T-helper 1 cell treated with Interleukin-12 subunit alpha and Interleukin-12 subunit beta and Interleukin-4 antibody, amounts not matched to agents 30 ng/mL and 1 ng/mL, for 36 hours (primary cell): ENCODE measurements at regions not wholly inside any gene's neighbourhood (a gene's known extent, or its start where the extent isn't known, plus 50 kb on each side); places are given as distances from the start of the nearest gene placed in this dataset.

Experiments used
- intact Hi-C: fragments of 100-400 bp; cut with micrococcal nuclease; formaldehyde crosslinking; loops from one replicate; pipeline ENCODE4 v1.15.1; 2024

GRCh38 chr10:63707254-63707910 lies 186.2 kb downstream of the REEP3 start:
- intact Hi-C loops = loop anchor here (1.0 to 5.0 kb wide), 4 partner anchors 76 to 890 kb away; partner anchors contain the start of gene EGR2

GRCh38 chr10:63708421-63708820 lies 187.2 kb downstream of the REEP3 start:
- intact Hi-C loops = loop anchor here (5.0 kb wide), 3 partner anchors 441 to 891 kb away; partner anchors contain the start of gene EGR2

- intact Hi-C loops = loop anchor here (10.0 kb wide), 1 partner anchor 856 kb away; no protein-coding TSS in a partner anchor
Measured at GRCh38 chr10:63710703-63711102, 189.5 kb downstream of the REEP3 start.

- intact Hi-C loops = loop anchor here (10.0 kb wide), 1 partner anchor 857 kb away; no protein-coding TSS in a partner anchor
Measured at GRCh38 chr10:63711361-63711760, 190.2 kb downstream of the REEP3 start.

GRCh38 chr10:63711867-63712716 lies 190.9 kb downstream of the REEP3 start:
- intact Hi-C loops = loop anchor here (10.0 kb wide), 1 partner anchor 857 kb away; no protein-coding TSS in a partner anchor

- intact Hi-C loops = loop anchor here (10.0 kb wide), 1 partner anchor 858 kb away; no protein-coding TSS in a partner anchor
Measured at GRCh38 chr10:63712717-63713115, 191.5 kb downstream of the REEP3 start.

- intact Hi-C loops = loop anchor here (10.0 kb wide), 1 partner anchor 859 kb away; no protein-coding TSS in a partner anchor
Measured at GRCh38 chr10:63713191-63714144, 192.3 kb downstream of the REEP3 start.

GRCh38 chr10:63716016-63716580 lies 194.9 kb downstream of the REEP3 start:
- intact Hi-C loops = loop anchor here (5.0 to 10.0 kb wide), 2 partner anchors 861 to 1104 kb away; no protein-coding TSS in a partner anchor

- intact Hi-C loops = loop anchor here (5.0 to 10.0 kb wide), 2 partner anchors 862 to 1105 kb away; no protein-coding TSS in a partner anchor
Measured at GRCh38 chr10:63717027-63717715, 196.0 kb downstream of the REEP3 start.

- intact Hi-C loops = loop anchor here (5.0 to 10.0 kb wide), 2 partner anchors 863 to 1106 kb away; no protein-coding TSS in a partner anchor
Measured at GRCh38 chr10:63718006-63718405, 196.8 kb downstream of the REEP3 start.

GRCh38 chr10:63718421-63718820 lies 197.2 kb downstream of the REEP3 start:
- intact Hi-C loops = loop anchor here (5.0 to 10.0 kb wide), 2 partner anchors 864 to 1106 kb away; no protein-coding TSS in a partner anchor

- intact Hi-C loops = loop anchor here (5.0 to 10.0 kb wide), 2 partner anchors 865 to 1107 kb away; no protein-coding TSS in a partner anchor
Measured at GRCh38 chr10:63719226-63719856, 198.1 kb downstream of the REEP3 start.

- intact Hi-C loops = loop anchor here (1.0 to 10.0 kb wide), 13 partner anchors 91 to 1455 kb away; partner anchors contain the start of genes EGR2, JMJD1C, NRBF2 and RTKN2
Measured at GRCh38 chr10:63720072-63720537, 198.9 kb downstream of the REEP3 start.

GRCh38 chr10:63720676-63721075 lies 199.5 kb downstream of the REEP3 start:
- intact Hi-C loops = loop anchor here (1.0 to 10.0 kb wide), 13 partner anchors 91 to 1456 kb away; partner anchors contain the start of genes EGR2, JMJD1C, NRBF2 and RTKN2

GRCh38 chr10:63722537-63722936 lies 201.3 kb downstream of the REEP3 start:
- intact Hi-C loops = loop anchor here (10.0 kb wide), 2 partner anchors 258 to 1458 kb away; partner anchors contain the start of genes JMJD1C and RTKN2

GRCh38 chr10:63723320-63723719 lies 202.1 kb downstream of the REEP3 start:
- intact Hi-C loops = loop anchor here (10.0 kb wide), 2 partner anchors 259 to 1459 kb away; partner anchors contain the start of genes JMJD1C and RTKN2

GRCh38 chr10:63723741-63724140 lies 202.5 kb downstream of the REEP3 start:
- intact Hi-C loops = loop anchor here (10.0 kb wide), 2 partner anchors 259 to 1459 kb away; partner anchors contain the start of genes JMJD1C and RTKN2

GRCh38 chr10:63724922-63725321 lies 203.7 kb downstream of the REEP3 start:
- intact Hi-C loops = loop anchor here (10.0 kb wide), 2 partner anchors 260 to 1460 kb away; partner anchors contain the start of genes JMJD1C and RTKN2
